SU-DHL-6 (cell line): ENCODE measurements at regions not wholly inside any gene's neighbourhood (a gene's known extent, or its start where the extent isn't known, plus 50 kb on each side); places are given as distances from the start of the nearest gene placed in this dataset.

Experiments used
- H2AFZ ChIP-seq: fragments of 200-600 bp; sonication (generic); 2 replicates; pipeline ENCODE4 v1.6.1; 2014; ENCODE audit warnings: low read depth, mild to moderate bottlenecking, moderate library complexity, mixed read lengths, antibody characterized with exemption, low read length; ENCODE audit not compliant: severe bottlenecking
- H3F3A ChIP-seq: fragments of 200-600 bp; shearing (Covaris generic); 2 replicates; pipeline ENCODE4 v1.6.0; 2016; ENCODE audit warnings: antibody characterized with exemption, mild to moderate bottlenecking; ENCODE audit not compliant: insufficient read depth
- H3K27ac ChIP-seq: fragments of 200-600 bp; sonication (generic); 2 replicates; pipeline ENCODE4 v1.5.1; 2016; ENCODE audit warnings: low read depth, mild to moderate bottlenecking, low read length, moderate library complexity, mixed read lengths
- H3K27me3 ChIP-seq: fragments of 200-600 bp; sonication (generic), shearing (Covaris generic); 2 replicates; pipeline ENCODE4 v1.6.0; 2014; ENCODE audit warnings: mild to moderate bottlenecking, low read length
- H3K36me3 ChIP-seq: fragments of 200-600 bp; sonication (generic); 2 replicates; pipeline ENCODE4 v1.6.1; 2014; ENCODE audit warnings: mild to moderate bottlenecking, low read length, mixed read lengths
- H3K4me2 ChIP-seq: fragments of 300-600, 200-600 bp; shearing (Covaris generic), sonication (generic); 2 replicates; pipeline ENCODE4 v1.6.0; 2014; ENCODE audit warnings: low read length, low read depth, mild to moderate bottlenecking; ENCODE audit not compliant: poor library complexity, severe bottlenecking
- H3K4me3 ChIP-seq: fragments of 200-600 bp; sonication (generic); 2 replicates; pipeline ENCODE4 v1.5.1; 2014; ENCODE audit warnings: antibody characterized with exemption, low read length, mild to moderate bottlenecking, mixed read lengths; ENCODE audit not compliant: insufficient read depth, poor library complexity, severe bottlenecking
- H3K79me2 ChIP-seq: fragments of 200-600 bp; sonication (generic); 2 replicates; pipeline ENCODE4 v1.6.1; 2014; ENCODE audit warnings: mild to moderate bottlenecking, low read length, moderate library complexity; ENCODE audit not compliant: insufficient read depth
- H3K9ac ChIP-seq: fragments of 200-600 bp; sonication (generic); 2 replicates; pipeline ENCODE4 v1.7.0; 2014; ENCODE audit warnings: mild to moderate bottlenecking, low read length
- H3K9me2 ChIP-seq: fragments of 200-600 bp; sonication (generic); replicated peaks from 2 replicates; pipeline ENCODE4 v1.6.1; 2014; ENCODE audit warnings: low read length; ENCODE audit not compliant: insufficient read depth
- H3K9me3 ChIP-seq: fragments of 200-600 bp; sonication (generic); 2 replicates; pipeline ENCODE4 v1.6.1; 2014; ENCODE audit warnings: low read length, mixed read lengths; ENCODE audit not compliant: insufficient read depth
- H4K20me1 ChIP-seq: fragments of 200-600 bp; sonication (generic); 2 replicates; pipeline ENCODE4 v1.6.1; 2014; ENCODE audit warnings: low read depth, mild to moderate bottlenecking, antibody characterized with exemption, low read length, moderate library complexity, mixed read lengths
- CTCF ChIP-seq: fragments of 200-600 bp; sonication (generic); IDR thresholded peaks from one replicate; pipeline ENCODE4 v1.5.1; 2017; ENCODE audit warnings: antibody characterized with exemption, mild to moderate bottlenecking, low read length, moderate library complexity; ENCODE audit not compliant: insufficient read depth, poor library complexity, severe bottlenecking
- EZH2phosphoT487 ChIP-seq: fragments of 200-600 bp; sonication (generic), shearing (Covaris generic); conservative IDR thresholded peaks from 2 replicates; pipeline ENCODE4 v1.6.1; 2018; ENCODE audit warnings: mild to moderate bottlenecking, antibody characterized with exemption, low read length, moderate library complexity, mixed read lengths

GRCh38 chr9:108687006-108687987 lies 168.5 kb downstream of the ACTL7B start:
- Histone ChIP-seq H2AFZ (no peak overlapping the region), H3F3A (no peaks in the 10 kb centered on the region), H3K9me3 (no peaks in the 10 kb centered on the region), H3K4me2 (no peak overlapping the region), H3K27ac (no peak overlapping the region), H4K20me1 (no peaks in the 10 kb centered on the region), H3K79me2 (no peaks in the 10 kb centered on the region), H3K36me3 (no peaks in the 10 kb centered on the region), H3K4me3 (no peak overlapping the region), H3K27me3 (no peaks in the 10 kb centered on the region), H3K9ac (no peak overlapping the region), H3K9me2 (no peaks in the 10 kb centered on the region)
- TF ChIP-seq EZH2phosphoT487 = no peak
- no peak for TF ChIP-seq CTCF

GRCh38 chr9:108684288-108685025 lies 171.3 kb downstream of the ACTL7B start:
- no peak overlapping the region for H3K4me3 ChIP-seq
- no peaks in the 10 kb centered on the region for H3K9me3 ChIP-seq
- no peak overlapping the region for H3K27ac ChIP-seq
- H3K4me2 ChIP-seq = no peak overlapping the region
- no peaks in the 10 kb centered on the region for H3K27me3 ChIP-seq
- H3K36me3 ChIP-seq = no peaks in the 10 kb centered on the region
- no peaks in the 10 kb centered on the region for H3F3A ChIP-seq
- H3K79me2 ChIP-seq = no peaks in the 10 kb centered on the region
- no peaks in the 10 kb centered on the region for H3K9me2 ChIP-seq
- no peak overlapping the region for H3K9ac ChIP-seq
- no peak overlapping the region for H2AFZ ChIP-seq
- H4K20me1 ChIP-seq = no peaks in the 10 kb centered on the region
- no peak for TF ChIP-seq EZH2phosphoT487
- no peak for TF ChIP-seq CTCF

GRCh38 chr9:108683245-108683644 lies 172.5 kb downstream of the ACTL7B start:
- no peak overlapping the region for H2AFZ ChIP-seq
- H3K79me2 ChIP-seq = no peaks in the 10 kb centered on the region
- no peaks in the 10 kb centered on the region for H3K9me2 ChIP-seq
- no peaks in the 10 kb centered on the region for H3K9me3 ChIP-seq
- no peaks in the 10 kb centered on the region for H3K27me3 ChIP-seq
- H3K4me3 ChIP-seq = no peak overlapping the region
- no peak for TF ChIP-seq CTCF
- TF ChIP-seq EZH2phosphoT487 = no peak
- H3K27ac ChIP-seq = no peak overlapping the region
- H3K4me2 ChIP-seq = no peak overlapping the region
- H4K20me1 ChIP-seq = no peaks in the 10 kb centered on the region
- H3F3A ChIP-seq = no peaks in the 10 kb centered on the region
- no peak overlapping the region for H3K9ac ChIP-seq
- H3K36me3 ChIP-seq = no peaks in the 10 kb centered on the region
